ENCODE measurements at regions not wholly inside any gene's neighbourhood (a gene's known extent, or its start where the extent isn't known, plus 50 kb on each side); places are given as distances from the start of the nearest gene placed in this dataset.

DNA sequence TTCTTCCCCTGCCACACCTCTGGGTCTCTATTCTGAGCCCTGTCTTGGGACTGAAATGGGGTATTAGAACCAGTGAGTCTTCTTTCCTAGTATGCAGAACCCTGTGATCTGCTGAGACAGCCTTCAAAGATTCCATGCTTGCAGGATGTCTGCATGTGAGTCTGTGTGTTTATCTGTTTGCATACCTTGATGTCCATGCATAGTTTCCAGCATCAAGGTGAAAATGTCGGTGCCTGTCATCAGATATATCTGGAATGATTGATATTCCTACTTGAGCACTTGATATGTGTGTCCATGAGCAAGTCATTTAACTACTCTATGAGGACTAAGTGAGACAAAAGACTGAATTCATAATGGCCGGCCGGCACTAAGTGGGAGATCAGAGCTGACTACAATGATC is 117.0 kb upstream of the HS3ST1 start:
- Histone ChIP-seq H3K27me3 (ENCODE audit: control insufficient read depth in 2 of 2, insufficient read depth in 2 of 2, low read length in 2 of 2) (no peaks in the 10 kb centered on the region), H3K27ac (ENCODE audit: low read depth in 1 of 2, low read length in 2 of 2) (no peak overlapping the region), H2AFZ (ENCODE audit: insufficient read depth, low read depth, low read length, poor library complexity, severe bottlenecking) (no peak overlapping the region), H3K36me3 (replicated peaks in 1 of 2; ENCODE audit: control insufficient read depth in 1 of 2, insufficient read depth in 2 of 2, low read length in 2 of 2) (no peaks in the 10 kb centered on the region), H3K4me1 (ENCODE audit: control insufficient read depth in 1 of 2, insufficient read depth in 2 of 2, low read length in 2 of 2) (peaks cover 8 to 10% of the 10 kb centered on the region in 2 donors), H3K4me2 (replicated peaks; ENCODE audit: extremely low read depth, low read length, poor library complexity, severe bottlenecking) (no peak overlapping the region), H3K79me2 (ENCODE audit: insufficient read depth, low read length) (no peaks in the 10 kb centered on the region), H3K4me3 (replicated peaks in 1 of 3; ENCODE audit: low read depth in 2 of 3, low read length in 3 of 3) (no peak overlapping the region), H4K20me1 (ENCODE audit: insufficient read depth, low read length) (no peaks in the 10 kb centered on the region), H3K9ac (ENCODE audit: insufficient read depth, low read length, poor library complexity, severe bottlenecking) (no peak overlapping the region), H3K9me3 (replicated peaks in 1 of 2; ENCODE audit: control insufficient read depth in 1 of 2, insufficient read depth in 1 of 2, low read length in 2 of 2) (no peaks in the 10 kb centered on the region)
- Mint-ChIP-seq H3K27ac (peak overlapping the region in 1 of 7 donors; percentile 35), H3K27me3 (ENCODE audit: low read depth in 3 of 3) (no peaks in the 10 kb centered on the region), H3K36me3 (no peaks in the 10 kb centered on the region), H3K9me3 (peaks cover 0 to 4% (median 0%) of the 10 kb centered on the region in 7 donors), H3K4me3 (no peak overlapping the region), H3K4me1 (peaks cover 12% of the 10 kb centered on the region)
- DNase-seq = no peak
- TF ChIP-seq, protein P1, sequence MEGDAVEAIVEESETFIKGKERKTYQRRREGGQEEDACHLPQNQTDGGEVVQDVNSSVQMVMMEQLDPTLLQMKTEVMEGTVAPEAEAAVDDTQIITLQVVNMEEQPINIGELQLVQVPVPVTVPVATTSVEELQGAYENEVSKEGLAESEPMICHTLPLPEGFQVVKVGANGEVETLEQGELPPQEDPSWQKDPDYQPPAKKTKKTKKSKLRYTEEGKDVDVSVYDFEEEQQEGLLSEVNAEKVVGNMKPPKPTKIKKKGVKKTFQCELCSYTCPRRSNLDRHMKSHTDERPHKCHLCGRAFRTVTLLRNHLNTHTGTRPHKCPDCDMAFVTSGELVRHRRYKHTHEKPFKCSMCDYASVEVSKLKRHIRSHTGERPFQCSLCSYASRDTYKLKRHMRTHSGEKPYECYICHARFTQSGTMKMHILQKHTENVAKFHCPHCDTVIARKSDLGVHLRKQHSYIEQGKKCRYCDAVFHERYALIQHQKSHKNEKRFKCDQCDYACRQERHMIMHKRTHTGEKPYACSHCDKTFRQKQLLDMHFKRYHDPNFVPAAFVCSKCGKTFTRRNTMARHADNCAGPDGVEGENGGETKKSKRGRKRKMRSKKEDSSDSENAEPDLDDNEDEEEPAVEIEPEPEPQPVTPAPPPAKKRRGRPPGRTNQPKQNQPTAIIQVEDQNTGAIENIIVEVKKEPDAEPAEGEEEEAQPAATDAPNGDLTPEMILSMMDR (IDR thresholded peaks at IDR 0.05) = no peak
- intact Hi-C loops (cut with micrococcal nuclease) = no loop called here
- WGBS (ENCODE audit: insufficient coverage) = 100% methylated on average over 1 of the region's 3 CpGs

DNA sequence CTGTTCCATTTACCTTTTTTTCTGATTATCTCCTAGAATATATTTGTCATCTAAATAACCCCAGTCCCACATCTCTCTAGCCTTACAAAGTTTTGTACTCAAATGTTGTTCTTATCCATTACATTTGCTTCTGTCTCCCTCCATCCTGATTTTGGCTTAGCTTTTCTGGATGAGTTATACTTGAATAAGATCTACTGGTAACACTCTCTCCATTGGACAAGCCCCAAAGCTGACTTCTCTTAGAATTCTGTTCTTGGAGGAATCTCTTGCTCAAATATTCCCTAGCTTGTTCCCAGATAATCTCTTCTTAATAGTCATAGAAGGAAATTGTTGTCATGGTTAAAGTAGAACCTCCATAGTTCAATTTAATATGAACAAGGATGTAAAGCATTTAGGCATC is 115.5 kb upstream of the HS3ST1 start:
- H3K4me3 Mint-ChIP-seq = no peak overlapping the region
- H3K4me3 ChIP-seq (replicated peaks in 1 of 3; ENCODE audit: low read depth in 2 of 3, low read length in 3 of 3) = no peak overlapping the region
- no peak overlapping the region for H3K9ac ChIP-seq (ENCODE audit: insufficient read depth, low read length, poor library complexity, severe bottlenecking)
- peak overlapping the region in 2 of 7 donors; percentile 14 to 67 for H3K27ac Mint-ChIP-seq
- peaks cover 0 to 4% (median 0%) of the 10 kb centered on the region in 7 donors for H3K9me3 Mint-ChIP-seq
- peaks cover 8 to 10% of the 10 kb centered on the region in 2 donors for H3K4me1 ChIP-seq (ENCODE audit: control insufficient read depth in 1 of 2, insufficient read depth in 2 of 2, low read length in 2 of 2)
- H3K27me3 Mint-ChIP-seq (ENCODE audit: low read depth in 3 of 3) = no peaks in the 10 kb centered on the region
- no peaks in the 10 kb centered on the region for H3K79me2 ChIP-seq (ENCODE audit: insufficient read depth, low read length)
- intact Hi-C loops (cut with micrococcal nuclease) = no loop called here
- H3K4me1 Mint-ChIP-seq = peaks cover 12% of the 10 kb centered on the region
- peak overlapping the region; percentile 42 for H2AFZ ChIP-seq (ENCODE audit: insufficient read depth, low read depth, low read length, poor library complexity, severe bottlenecking)
- no peaks in the 10 kb centered on the region for H3K36me3 ChIP-seq (replicated peaks in 1 of 2; ENCODE audit: control insufficient read depth in 1 of 2, insufficient read depth in 2 of 2, low read length in 2 of 2)
- H3K27ac ChIP-seq (ENCODE audit: low read depth in 1 of 2, low read length in 2 of 2) = no peak overlapping the region
- H3K27me3 ChIP-seq (ENCODE audit: control insufficient read depth in 2 of 2, insufficient read depth in 2 of 2, low read length in 2 of 2) = no peaks in the 10 kb centered on the region
- TF ChIP-seq, protein P1 (IDR thresholded peaks at IDR 0.05) = no peak
- H4K20me1 ChIP-seq (ENCODE audit: insufficient read depth, low read length) = no peaks in the 10 kb centered on the region
- no peaks in the 10 kb centered on the region for H3K9me3 ChIP-seq (replicated peaks in 1 of 2; ENCODE audit: control insufficient read depth in 1 of 2, insufficient read depth in 1 of 2, low read length in 2 of 2)
- H3K4me2 ChIP-seq (replicated peaks; ENCODE audit: extremely low read depth, low read length, poor library complexity, severe bottlenecking) = no peak overlapping the region
- no peak for DNase-seq
- H3K36me3 Mint-ChIP-seq = no peaks in the 10 kb centered on the region
